ENCODE measurements at regions not wholly inside any gene's neighbourhood (a gene's known extent, or its start where the extent isn't known, plus 50 kb on each side); places are given as distances from the start of the nearest gene placed in this dataset.

DNA sequence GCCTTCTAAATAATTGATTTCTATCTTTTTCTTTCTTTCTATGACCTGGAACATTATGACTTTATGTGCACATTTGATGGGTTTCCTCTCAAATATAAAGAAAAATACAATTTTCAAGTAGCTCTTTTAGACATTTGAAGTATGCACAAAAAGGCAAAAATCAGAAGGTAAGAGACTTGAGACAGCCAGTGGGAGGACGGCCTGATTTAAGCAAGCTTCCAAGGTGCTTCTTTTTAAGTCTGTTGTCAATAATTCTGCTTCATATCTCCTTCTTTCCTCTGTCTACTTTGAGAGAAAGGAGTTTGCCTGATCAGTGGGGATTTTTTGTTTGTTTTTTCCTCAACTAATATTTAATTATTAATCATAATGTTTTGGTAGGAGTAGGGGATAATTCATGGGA is 188.2 kb upstream of the ARHGAP20 start:
- no peak overlapping the region for H3K4me3 Mint-ChIP-seq
- H3K36me3 Mint-ChIP-seq, result no peaks in the 10 kb centered on the region
- H3K27ac Mint-ChIP-seq, result no peak overlapping the region
- peaks cover 14% of the 10 kb centered on the region for H3K4me1 Mint-ChIP-seq
- H3K27me3 Mint-ChIP-seq (ENCODE audit: low read depth), result no peaks in the 10 kb centered on the region
- DNase-seq (ENCODE audit: low spot score in 2 of 2, unreplicated experiment in 2 of 2), result no peak
- H3K9me3 Mint-ChIP-seq, result peaks cover 11% of the 10 kb centered on the region
- TF ChIP-seq, protein P1, sequence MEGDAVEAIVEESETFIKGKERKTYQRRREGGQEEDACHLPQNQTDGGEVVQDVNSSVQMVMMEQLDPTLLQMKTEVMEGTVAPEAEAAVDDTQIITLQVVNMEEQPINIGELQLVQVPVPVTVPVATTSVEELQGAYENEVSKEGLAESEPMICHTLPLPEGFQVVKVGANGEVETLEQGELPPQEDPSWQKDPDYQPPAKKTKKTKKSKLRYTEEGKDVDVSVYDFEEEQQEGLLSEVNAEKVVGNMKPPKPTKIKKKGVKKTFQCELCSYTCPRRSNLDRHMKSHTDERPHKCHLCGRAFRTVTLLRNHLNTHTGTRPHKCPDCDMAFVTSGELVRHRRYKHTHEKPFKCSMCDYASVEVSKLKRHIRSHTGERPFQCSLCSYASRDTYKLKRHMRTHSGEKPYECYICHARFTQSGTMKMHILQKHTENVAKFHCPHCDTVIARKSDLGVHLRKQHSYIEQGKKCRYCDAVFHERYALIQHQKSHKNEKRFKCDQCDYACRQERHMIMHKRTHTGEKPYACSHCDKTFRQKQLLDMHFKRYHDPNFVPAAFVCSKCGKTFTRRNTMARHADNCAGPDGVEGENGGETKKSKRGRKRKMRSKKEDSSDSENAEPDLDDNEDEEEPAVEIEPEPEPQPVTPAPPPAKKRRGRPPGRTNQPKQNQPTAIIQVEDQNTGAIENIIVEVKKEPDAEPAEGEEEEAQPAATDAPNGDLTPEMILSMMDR (IDR thresholded peaks at IDR 0.05; ENCODE audit: unreplicated experiment), result no peak

DNA sequence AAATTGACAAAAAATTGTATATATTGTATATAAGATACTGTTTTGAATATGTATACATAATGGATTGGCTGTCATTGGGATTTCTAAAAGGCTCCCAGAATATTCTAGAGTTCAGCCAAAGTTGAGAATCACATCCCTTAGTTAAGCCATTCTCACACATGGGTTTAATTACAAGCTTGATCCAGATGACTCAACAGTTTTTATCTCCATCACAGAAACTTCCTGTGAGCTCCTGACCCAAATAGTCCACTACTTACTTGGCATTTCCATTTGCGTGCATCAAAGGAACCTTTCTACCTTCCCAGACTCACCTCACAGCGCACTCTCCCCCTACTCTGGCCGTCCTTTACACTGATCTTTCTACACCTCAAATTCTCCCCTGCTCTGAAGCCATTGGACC is 184.8 kb upstream of the ARHGAP20 start:
- TF ChIP-seq, protein P1 (IDR thresholded peaks at IDR 0.05; ENCODE audit: unreplicated experiment), result no peak
- H3K4me3 Mint-ChIP-seq, result no peak overlapping the region
- H3K27ac Mint-ChIP-seq, result peak overlapping the region; percentile 18
- peaks cover 2% of the 10 kb centered on the region for H3K36me3 Mint-ChIP-seq
- no peak for DNase-seq (ENCODE audit: low spot score in 2 of 2, unreplicated experiment in 2 of 2)
- H3K9me3 Mint-ChIP-seq, result peaks cover 15% of the 10 kb centered on the region
- peaks cover 10% of the 10 kb centered on the region for H3K4me1 Mint-ChIP-seq
- H3K27me3 Mint-ChIP-seq (ENCODE audit: low read depth), result no peaks in the 10 kb centered on the region

DNA sequence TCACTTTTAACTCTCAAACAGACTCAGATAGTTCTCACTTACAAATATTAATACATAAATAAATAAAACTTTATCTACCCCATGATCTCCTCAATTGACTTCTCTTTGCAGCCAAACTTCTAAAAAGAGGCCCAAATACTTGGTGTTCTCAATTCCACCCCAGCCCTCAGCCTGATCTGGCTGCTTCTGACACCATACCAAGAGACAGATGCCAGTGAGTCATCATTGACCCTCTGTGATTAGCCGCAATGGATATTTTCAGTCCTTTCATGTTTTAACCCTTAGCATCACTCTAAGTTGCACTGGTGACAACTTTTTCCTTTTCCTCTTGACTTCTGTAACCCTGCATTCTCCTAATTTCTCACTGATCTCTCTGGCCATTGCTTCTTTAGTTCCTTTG is 184.1 kb upstream of the ARHGAP20 start:
- TF ChIP-seq, protein P1 (IDR thresholded peaks at IDR 0.05; ENCODE audit: unreplicated experiment), result no peak
- Mint-ChIP-seq H3K27ac (no peak overlapping the region), H3K36me3 (peaks cover 2% of the 10 kb centered on the region), H3K4me3 (no peak overlapping the region), H3K9me3 (peaks cover 15% of the 10 kb centered on the region), H3K4me1 (peaks cover 10% of the 10 kb centered on the region), H3K27me3 (ENCODE audit: low read depth) (no peaks in the 10 kb centered on the region)
- DNase-seq (ENCODE audit: low spot score in 2 of 2, unreplicated experiment in 2 of 2), result no peak

DNA sequence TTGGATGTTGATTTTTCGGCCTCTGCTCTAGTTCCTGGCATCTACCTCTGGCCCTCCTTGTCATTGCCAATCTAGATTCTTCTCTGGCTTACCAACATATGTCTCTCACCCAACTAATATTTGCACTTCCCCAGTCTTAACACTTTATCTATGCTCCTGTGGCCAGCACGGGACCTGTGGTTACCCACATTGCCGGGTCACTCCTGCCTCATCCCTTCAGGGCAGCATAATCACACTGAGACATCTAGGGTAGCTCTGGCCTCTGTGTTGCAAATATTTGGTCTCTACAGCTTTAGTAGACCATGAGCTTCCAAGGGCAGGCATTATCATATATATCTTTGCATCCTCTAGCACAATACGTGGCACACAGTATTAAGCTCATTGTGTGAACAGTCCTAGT is 182.0 kb upstream of the ARHGAP20 start:
- TF ChIP-seq, protein P1 (IDR thresholded peaks at IDR 0.05; ENCODE audit: unreplicated experiment), result no peak
- H3K36me3 Mint-ChIP-seq, result peaks cover 2% of the 10 kb centered on the region
- peaks cover 10% of the 10 kb centered on the region for H3K4me1 Mint-ChIP-seq
- no peak for DNase-seq (ENCODE audit: low spot score in 2 of 2, unreplicated experiment in 2 of 2)
- peaks cover 13% of the 10 kb centered on the region for H3K9me3 Mint-ChIP-seq
- H3K27ac Mint-ChIP-seq, result no peak overlapping the region
- H3K27me3 Mint-ChIP-seq (ENCODE audit: low read depth), result peaks cover 2% of the 10 kb centered on the region
- no peak overlapping the region for H3K4me3 Mint-ChIP-seq

DNA sequence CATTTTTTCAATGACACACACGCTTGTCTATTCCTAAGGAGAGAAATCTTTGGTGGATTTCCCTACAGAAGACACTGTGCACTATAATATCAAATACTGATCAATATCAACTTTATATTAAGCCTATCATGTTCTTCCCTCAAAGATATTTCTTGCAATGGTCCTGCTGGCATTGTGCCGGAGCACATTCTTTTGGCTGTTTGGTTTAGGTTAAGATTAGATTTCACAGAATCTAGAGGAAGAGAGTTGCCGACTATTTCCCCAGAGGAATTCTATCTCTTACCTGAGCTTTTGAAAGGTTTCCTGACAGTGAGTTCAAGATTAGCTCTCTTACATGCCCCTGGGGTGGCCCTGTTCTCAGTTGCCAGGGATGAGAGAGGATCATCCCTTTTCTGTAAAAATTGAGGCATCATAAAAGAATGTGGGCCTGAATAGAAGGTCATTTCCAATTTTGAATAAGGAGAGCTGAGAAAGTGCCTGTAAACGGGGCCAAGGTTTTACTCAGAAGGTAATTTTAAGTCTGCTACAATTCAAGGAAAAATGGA is 180.6 kb upstream of the ARHGAP20 start:
- peaks cover 10% of the 10 kb centered on the region for H3K4me1 Mint-ChIP-seq
- no peak overlapping the region for H3K4me3 Mint-ChIP-seq
- H3K36me3 Mint-ChIP-seq, result peaks cover 2% of the 10 kb centered on the region
- DNase-seq (ENCODE audit: low spot score in 2 of 2, unreplicated experiment in 2 of 2), result no peak
- H3K27ac Mint-ChIP-seq, result no peak overlapping the region
- peaks cover 10% of the 10 kb centered on the region for H3K27me3 Mint-ChIP-seq (ENCODE audit: low read depth)
- TF ChIP-seq, protein P1 (IDR thresholded peaks at IDR 0.05; ENCODE audit: unreplicated experiment), result no peak
- H3K9me3 Mint-ChIP-seq, result peaks cover 8% of the 10 kb centered on the region

DNA sequence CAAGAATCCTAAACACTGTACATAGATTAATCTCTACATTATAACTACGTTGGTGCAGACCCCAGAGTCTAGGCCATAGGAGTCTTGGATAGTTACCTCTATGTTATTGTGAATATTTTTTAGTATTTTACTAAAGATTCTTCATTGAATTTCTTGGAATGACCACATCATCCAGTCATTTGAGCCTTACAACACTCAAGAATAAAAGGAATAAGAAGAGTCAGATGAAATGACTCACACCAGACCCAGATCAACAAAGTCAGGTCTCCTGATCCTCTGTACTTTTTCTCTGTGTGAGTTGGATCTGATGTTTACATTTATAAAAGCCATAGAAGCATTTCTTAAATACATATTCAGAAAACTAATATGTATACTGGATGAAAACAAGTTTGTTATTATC is 179.2 kb upstream of the ARHGAP20 start:
- H3K27me3 Mint-ChIP-seq (ENCODE audit: low read depth), result peaks cover 10% of the 10 kb centered on the region
- no peak overlapping the region for H3K27ac Mint-ChIP-seq
- H3K36me3 Mint-ChIP-seq, result peaks cover 2% of the 10 kb centered on the region
- TF ChIP-seq, protein P1 (IDR thresholded peaks at IDR 0.05; ENCODE audit: unreplicated experiment), result no peak
- no peak for DNase-seq (ENCODE audit: low spot score in 2 of 2, unreplicated experiment in 2 of 2)
- no peak overlapping the region for H3K4me3 Mint-ChIP-seq
- peaks cover 8% of the 10 kb centered on the region for H3K9me3 Mint-ChIP-seq
- H3K4me1 Mint-ChIP-seq, result peaks cover 2% of the 10 kb centered on the region

All from mesothelial cell of epicardium (in vitro differentiated cells).